GM06990 (cell line): ENCODE measurements at regions not wholly inside any gene's neighbourhood (a gene's known extent, or its start where the extent isn't known, plus 50 kb on each side); places are given as distances from the start of the nearest gene placed in this dataset.

Source experiments
- DNase-seq: peaks from one replicate; pipeline ENCODE4 v3.0.0-alpha.2; 2011; ENCODE audit not compliant: insufficient read length; ENCODE audit errors: extremely low read depth
- H3K27me3 ChIP-seq: replicated peaks from 2 replicates; pipeline ENCODE4 v1.6.0; 2011; ENCODE audit warnings: low read length; ENCODE audit not compliant: control insufficient read depth, insufficient read depth
- H3K36me3 ChIP-seq: 2 replicates; pipeline ENCODE4 v1.5.1; 2011; ENCODE audit warnings: low read length; ENCODE audit not compliant: control insufficient read depth, insufficient read depth
- H3K4me3 ChIP-seq: replicated peaks from 2 replicates; pipeline ENCODE4 v1.5.1; 2011; ENCODE audit warnings: low read depth, mild to moderate bottlenecking, control low read depth, low read length
- CTCF ChIP-seq: IDR thresholded peaks from 2 replicates; pipeline ENCODE4 v1.5.1; 2011; ENCODE audit warnings: low read length, control low read depth, mild to moderate bottlenecking, inconsistent platforms; ENCODE audit not compliant: insufficient read depth, poor library complexity, severe bottlenecking

- TF ChIP-seq CTCF: no peak
- DNase-seq: no peak
- Histone ChIP-seq H3K27me3 (no peaks in the 10 kb centered on the region), H3K4me3 (no peak overlapping the region), H3K36me3 (no peaks in the 10 kb centered on the region)
Observed at GRCh38 chr2:205937211-205937610, 148.8 kb downstream of the INO80D start.

DNA sequence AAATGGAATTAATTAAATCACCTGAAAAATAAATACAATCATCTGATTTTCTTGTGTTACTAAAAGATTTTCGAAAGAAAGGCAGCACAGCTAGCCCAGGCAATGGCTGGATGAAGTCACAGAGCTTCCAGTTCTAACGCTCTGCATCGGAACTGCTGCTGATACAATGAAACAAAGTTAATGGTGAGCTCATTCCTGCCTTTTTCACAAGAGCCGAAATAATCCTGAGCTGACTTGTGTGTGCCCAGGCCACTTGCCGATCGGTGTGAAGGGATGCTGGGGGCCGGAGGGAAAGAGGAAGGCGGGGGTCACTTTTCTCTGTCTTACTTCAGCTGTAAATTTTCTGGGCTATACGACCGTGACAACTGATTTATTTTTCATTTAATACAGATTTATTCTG is 149.5 kb downstream of the INO80D start:
- Histone ChIP-seq H3K27me3 (no peaks in the 10 kb centered on the region), H3K36me3 (no peaks in the 10 kb centered on the region), H3K4me3 (no peak overlapping the region)
- no peak for DNase-seq
- no peak for TF ChIP-seq CTCF

GRCh38 chr2:205934443-205934842 is 151.5 kb downstream of the INO80D start:
- H3K36me3 ChIP-seq: no peaks in the 10 kb centered on the region
- H3K4me3 ChIP-seq: no peak overlapping the region
- no peaks in the 10 kb centered on the region for H3K27me3 ChIP-seq
- no peak for DNase-seq
- TF ChIP-seq CTCF: no peak

GRCh38 chr2:205932861-205933260 is 153.1 kb downstream of the INO80D start:
- no peak for DNase-seq
- Histone ChIP-seq H3K27me3 (no peaks in the 10 kb centered on the region), H3K36me3 (no peaks in the 10 kb centered on the region), H3K4me3 (no peak overlapping the region)
- no peak for TF ChIP-seq CTCF

DNA sequence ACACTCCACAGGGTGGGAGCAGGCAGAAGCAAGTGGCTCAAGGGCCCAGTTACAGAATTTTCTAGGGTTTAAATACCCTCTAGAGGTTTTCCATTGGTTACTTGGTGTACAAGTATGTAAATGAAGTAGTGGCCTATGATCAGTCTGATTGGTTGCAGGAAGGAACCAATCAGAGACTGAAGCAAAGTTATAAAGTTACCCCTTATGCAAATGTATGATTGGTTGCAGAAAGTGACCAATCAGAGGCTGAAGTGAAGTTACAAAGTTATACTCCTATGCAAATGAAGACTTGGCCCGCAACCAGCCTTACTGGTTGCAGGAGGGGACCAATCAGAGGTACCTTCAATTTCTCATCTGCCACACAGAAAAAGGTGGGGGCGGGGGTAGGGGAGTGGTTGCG is 154.6 kb downstream of the INO80D start:
- no peaks in the 10 kb centered on the region for H3K36me3 ChIP-seq
- DNase-seq: no peak
- TF ChIP-seq CTCF: no peak
- H3K27me3 ChIP-seq: no peaks in the 10 kb centered on the region; the same call in 1 of the 2 replicates
- H3K4me3 ChIP-seq: no peak overlapping the region

DNA sequence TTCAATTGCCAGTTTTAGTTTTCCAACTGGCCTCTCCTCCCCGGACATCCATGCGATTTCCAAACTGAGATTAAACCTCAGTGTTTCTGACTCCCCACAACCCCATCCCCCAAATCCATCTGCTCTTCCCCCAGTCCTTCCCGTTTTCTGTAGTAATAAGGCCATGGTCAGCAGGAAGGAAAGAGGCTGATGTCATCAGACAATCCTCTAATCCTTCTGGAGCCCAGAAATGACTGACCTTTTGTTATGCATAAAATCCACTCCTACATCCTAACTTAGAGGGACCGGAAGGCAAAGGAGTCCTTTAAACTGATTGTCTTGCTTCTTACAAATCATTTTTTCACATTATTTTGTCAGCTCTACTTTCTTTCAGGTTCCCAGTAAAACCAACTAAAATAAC is 155.8 kb downstream of the INO80D start:
- Histone ChIP-seq H3K36me3 (no peaks in the 10 kb centered on the region), H3K27me3 (no peaks in the 10 kb centered on the region; the same call in 1 of the 2 replicates), H3K4me3 (no peak overlapping the region)
- no peak for TF ChIP-seq CTCF
- DNase-seq: no peak
